NCI-H2227 (cell line): ENCODE measurements at regions not wholly inside any gene's neighbourhood (a gene's known extent, or its start where the extent isn't known, plus 50 kb on each side); places are given as distances from the start of the nearest gene placed in this dataset.

Source experiments
- DNase-seq: peaks from one replicate; lab custom pipeline; 2025; ENCODE audit not compliant: unreplicated experiment; lab: John Stamatoyannopoulos, UW

DNA sequence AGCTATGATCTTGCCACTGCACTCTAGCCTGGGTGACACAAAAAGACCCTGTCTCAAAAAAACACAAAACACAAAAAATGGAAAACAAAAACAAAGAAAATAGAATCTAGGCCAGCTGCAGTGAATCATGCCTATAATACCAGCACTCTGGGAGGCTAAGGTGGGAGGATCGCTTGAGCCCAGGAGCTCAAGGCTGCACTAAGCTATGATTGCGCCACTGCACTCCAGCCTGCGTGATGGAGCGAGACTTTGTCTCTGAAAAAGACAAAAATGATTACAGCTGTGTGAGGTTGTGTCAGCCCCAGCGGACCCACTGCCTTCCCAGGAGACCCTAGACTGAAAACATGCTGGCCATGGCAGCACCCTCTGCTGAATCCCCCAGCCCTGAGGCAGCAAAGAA is 80.2 kb upstream of the ZBTB40 start:
- DNase-seq: no peak

DNA sequence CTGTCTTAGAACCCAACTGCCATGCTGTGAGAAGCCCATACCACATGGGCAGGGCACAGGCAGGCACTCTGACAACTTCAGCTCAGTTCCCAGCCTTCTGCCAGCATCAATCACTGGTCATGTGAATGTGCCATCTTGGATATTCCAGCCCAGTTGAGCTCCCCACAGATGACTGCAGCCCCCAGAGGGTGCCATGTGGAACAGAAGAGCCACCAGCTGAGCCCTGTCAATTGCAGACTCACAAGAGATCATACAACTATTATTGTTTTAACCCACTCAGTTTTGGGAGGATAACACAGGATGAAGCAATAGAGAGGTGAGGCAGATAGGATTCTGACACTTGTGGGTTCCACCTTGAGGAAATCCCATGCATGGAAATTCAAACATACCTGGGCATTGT is 78.4 kb upstream of the ZBTB40 start:
- DNase-seq: no peak

DNA sequence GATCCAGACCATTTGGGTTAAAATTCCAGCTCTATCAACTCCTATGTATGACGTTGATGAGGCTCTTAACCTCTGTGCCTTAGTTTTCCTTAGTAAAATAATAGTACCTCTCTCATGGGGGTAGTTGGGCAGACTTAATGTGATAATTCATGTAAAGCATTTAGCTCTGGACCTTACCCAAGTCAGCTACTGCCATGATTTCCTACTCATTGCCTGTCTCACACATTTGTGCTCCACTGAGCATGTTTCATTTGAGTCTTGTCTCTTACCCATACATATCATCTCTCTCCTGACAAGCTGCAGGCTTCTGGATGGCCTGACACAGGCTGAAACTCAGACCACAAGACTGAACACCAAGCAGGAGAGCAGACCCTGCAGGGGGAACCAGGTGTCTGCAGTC is 77.7 kb upstream of the ZBTB40 start:
- no peak for DNase-seq

DNA sequence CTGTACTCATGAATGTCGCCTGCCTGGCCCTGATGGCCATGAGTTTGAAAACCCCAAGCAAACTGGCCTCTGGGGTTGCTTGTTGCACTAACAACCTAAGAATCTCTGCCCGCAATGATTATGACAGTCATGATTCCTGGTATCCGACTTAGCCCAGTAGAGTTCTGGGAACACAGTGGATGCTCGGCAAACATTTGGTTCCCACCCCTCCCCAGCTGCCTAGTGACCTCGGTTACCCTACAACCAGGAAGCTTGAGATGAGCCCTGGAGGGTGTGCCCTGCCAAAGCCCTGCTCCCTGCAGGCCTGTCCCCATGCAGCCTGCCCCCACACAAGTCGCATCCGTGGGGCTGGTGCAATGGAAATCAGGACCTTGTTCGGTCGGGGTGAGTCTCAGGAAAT is 76.0 kb upstream of the ZBTB40 start:
- no peak for DNase-seq

DNA sequence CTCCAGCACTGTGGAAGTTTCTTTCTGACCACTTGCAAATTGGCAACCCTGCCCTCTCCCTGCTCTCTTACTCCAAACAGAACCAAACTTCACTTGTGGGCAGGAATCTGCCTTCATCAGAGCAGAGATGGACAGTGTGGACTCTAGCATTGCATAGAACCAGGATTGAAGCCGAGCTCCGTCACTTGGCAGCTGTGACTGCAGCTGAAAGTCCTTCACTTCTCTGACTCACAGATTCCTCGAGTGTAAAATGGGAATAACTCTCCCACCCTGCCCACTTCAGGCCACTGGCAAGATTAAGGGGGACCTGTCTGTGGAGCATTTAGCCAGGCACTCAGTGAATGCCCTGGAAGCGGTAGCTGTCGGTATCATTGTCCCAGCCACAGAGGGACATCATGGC is 75.7 kb upstream of the ZBTB40 start:
- no peak for DNase-seq

DNA sequence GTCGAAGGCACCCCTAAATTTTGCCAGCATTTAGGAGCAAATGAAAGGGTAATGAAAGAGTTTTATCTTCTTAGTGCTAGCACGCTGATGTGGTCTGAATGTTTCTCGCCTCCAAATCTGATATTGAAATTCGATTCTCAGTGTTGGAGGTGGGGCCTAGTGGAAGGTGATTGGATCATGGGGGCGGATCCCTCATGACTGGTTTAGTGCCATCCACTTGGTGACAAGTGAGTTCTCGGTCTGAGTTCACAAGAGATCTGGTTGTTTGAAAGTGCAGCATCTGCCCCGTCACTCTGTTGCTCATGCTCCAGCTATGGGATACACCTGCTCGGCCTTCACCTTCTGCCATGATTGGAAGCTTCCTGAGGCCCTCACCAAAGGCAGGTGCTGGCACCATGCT is 75.1 kb upstream of the ZBTB40 start:
- DNase-seq: no peak

DNA sequence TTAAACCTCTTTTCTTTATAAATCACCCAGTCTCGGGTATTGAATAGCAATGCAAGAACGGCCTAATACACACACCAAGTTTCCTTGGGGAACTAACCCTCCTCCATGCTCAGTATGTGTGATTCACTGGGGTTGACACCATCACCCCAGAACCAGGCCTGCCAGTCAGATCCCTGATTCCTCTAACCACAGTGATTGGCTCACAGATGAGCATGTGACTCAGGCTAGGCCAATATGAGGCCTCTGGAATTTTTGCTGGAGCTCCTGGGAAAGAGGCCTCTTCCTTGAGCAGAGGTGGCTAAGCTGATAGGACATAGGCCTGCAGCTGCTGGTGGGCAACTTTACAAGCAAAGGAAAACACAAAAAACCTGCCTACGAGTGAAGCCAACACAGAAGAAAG is 74.7 kb upstream of the ZBTB40 start:
- DNase-seq: no peak

DNA sequence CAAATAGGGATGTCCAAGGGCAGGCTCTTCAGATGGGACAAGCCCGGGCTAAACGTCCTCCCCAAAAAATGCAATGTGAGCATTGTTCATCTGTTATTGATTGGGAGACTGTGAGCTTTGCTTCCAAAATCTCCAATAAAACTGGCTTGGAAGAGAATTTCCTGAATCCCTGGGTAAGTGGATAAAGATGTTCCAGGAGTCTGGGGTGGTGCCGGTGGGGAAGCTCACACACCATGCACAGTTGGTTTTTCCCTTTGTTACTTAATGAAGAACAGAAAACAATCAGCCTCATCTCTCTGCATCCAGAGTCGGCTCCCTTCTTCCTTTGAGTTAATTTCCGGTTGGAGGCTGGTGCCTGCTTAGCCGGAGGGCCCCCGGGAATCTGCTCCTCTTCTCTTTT is 72.1 kb upstream of the ZBTB40 start:
- DNase-seq: no peak

DNA sequence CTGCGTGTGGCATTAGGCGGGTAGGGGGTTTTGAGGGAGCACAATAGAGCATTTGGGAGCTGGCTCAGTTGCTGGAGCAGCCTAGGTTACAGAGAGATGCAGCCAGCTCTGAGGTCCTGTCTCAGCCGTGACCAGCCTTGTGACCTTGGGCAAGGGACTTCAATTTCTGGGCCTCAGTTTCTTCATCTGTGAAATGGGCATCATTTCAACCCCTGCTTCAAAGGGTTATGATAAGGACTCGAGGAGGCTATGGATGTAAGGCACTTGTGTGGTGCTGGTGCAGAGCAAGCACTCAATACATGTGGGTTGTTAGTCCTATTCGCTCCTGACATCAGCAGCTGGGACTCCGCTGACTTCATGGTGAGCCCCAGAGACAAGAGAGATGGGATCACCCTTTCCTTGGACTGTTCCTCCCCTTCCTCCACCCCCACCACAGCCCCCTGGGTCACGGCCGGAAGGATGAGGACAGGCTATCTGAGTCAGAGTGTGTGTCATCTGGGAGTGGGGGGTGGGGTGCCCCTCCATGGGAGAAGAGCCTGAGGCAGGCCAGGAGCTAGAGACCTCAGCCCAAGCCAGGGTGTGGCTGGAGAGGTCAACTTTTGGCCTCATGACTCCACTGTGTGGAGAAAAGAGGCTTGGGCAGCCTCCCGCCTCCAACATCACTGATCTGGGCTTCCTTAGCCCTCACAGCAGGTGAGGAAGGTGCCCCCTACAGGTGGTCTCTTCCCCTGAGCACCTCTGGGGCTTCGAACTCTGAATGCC is 71.4 kb upstream of the ZBTB40 start:
- no peak for DNase-seq

DNA sequence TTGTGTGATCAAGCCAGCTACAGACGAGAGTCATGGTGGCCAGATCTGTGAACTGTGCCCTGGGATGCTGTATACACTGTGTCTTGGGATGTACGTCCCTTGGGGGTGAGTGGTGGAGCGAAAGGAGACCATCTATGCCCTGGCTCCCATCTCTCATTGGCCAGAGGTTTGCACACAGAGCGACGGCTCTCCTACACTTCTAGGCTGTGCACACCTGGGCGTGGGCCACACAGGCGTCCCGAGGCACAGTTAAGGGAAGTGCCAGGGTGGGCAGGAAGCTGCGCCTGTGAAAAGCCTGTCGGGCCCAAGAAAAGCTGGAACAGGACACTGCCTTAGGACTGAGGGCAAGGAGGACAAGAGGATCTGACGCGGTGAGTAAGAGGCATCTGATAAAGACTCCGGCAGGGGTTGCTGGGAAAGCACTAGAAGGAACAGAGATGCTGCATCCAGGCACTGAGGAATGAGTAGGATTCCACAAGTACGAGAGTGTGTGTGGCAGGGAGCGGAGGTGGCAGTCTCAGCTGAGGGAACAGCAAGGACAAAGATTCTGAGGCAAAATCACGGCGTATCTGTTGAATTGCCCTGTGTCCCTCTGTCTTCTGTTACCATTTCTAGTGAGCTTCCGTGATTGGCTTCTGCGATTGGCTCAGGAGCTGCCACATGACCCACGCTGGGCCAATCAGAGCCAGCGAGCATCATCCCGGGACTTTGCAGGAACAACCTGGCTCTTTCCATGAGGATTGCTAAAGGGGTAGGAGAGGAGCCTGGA is 67.9 kb upstream of the ZBTB40 start:
- no peak for DNase-seq

DNA sequence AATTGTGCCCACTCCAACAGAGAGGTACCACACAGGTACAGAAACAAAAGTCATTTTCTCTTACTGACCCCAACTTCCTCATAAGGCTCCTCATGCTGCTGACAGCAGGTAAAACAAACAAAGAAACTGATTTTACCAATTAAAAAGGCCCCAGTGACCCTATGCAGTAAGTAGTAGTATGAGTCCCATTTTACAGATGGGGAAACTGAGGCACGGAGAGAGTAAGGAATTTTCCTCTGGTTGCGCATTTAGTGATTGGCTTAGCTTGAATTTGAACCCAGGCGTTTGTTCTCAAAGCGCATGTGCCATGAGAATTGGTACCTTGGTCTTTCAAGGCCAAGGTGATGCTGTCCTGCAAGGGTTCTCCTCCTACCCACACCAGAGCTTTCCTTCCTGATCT is 66.1 kb upstream of the ZBTB40 start:
- no peak for DNase-seq

DNA sequence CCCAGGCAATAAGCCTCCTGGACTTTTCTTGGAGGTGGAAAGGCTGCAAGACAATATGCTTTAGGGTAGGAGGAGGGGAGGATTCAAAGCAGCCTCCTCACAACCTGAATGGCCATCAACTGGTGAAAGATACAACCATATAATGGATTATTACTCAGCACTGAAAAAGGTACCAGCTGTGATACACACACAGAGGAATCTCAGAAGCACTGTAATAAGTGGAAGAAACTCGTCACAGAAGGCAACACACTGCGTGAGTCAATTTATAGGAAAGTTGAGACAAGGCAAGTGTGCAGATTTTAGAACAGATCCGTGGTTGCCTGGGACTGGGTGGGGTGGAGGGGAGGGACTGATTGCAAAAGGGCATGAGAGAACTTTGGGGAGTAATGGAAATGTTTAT is 64.9 kb upstream of the ZBTB40 start:
- no peak for DNase-seq

DNA sequence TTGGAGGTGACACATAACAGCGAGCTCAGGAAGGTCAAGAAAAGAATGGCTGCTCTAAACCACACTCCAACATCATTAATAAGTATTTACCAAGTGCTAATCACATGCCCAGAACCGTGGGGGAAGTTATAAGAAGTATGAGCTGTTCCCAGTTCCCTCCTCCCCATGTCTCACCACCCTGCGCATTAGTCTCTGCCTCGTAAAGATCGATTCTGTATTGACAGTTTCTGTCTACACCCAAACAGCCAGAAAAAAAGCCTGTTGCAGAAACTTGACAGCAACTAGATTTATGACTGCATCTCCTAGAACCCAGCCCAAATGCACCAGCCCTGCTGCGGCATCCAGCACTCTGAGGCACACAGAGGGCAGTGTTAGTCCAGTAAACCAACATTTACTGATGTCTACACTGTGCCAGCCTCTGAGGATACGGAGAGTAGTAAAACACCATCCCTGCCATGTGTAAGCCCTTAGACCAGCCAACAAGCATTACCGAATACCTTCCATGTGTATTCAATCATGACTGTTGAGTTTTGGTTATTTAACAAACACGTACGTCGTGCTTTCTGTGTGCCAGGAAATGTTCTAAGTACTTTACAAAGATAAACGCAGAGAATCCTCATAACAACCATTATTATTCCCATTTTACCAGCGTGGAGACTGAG is 63.6 kb upstream of the ZBTB40 start:
- no peak for DNase-seq

DNA sequence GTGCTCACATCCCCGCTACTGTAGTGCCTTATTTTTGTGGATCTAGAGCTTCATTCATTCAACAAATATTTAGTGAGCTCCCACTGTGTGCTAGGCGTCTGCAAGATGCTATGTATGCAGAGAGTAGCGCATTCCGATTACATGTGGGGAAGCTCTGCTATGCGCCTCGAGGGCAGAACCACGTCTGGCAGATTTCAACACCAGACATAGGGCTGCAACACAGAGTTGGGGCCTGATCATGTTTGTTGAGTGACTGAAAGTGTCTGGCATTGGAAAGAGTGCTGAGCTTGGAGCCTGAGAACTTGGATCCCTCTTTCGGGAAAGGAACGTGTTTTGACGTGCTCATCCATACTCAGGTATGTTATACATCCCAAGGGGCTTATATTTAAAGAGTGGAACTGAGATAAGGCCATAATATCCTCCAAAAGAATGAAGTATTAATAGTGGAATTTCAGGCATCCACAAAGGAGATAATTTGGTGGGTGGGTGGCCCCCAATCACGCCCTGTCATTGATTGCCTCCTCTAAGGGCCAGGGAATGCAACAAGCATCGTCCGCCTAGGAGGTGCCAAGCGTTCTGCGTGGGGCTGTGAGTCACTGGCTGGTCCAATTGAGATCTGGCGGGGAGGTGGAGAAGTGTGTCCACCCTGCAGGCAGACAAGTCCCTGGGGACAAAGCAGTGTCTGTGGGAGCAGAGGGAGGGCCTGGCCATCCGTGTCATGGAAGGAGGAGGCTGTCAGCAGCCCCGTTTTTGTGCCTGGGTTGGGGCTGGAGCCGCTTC is 62.8 kb upstream of the ZBTB40 start:
- DNase-seq: no peak

DNA sequence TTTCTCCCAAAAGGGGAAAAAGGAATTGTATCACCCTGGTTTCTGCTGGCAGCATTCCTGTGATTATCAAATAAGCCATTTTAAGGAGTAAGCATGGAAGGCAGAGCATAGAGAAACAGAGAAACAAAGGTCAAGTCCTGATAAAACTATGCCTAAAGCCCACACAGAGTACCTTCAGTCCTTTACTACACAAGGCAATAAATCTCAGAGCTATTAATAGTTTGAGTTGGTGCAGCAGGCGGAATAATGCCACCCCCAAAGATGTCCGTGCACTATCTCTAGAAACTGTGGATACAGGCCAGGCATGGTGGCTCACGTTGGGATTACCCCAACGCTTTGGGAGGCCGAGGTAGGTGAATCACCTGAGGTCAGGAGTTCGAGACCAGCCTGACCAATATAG is 58.1 kb upstream of the ZBTB40 start:
- no peak for DNase-seq

DNA sequence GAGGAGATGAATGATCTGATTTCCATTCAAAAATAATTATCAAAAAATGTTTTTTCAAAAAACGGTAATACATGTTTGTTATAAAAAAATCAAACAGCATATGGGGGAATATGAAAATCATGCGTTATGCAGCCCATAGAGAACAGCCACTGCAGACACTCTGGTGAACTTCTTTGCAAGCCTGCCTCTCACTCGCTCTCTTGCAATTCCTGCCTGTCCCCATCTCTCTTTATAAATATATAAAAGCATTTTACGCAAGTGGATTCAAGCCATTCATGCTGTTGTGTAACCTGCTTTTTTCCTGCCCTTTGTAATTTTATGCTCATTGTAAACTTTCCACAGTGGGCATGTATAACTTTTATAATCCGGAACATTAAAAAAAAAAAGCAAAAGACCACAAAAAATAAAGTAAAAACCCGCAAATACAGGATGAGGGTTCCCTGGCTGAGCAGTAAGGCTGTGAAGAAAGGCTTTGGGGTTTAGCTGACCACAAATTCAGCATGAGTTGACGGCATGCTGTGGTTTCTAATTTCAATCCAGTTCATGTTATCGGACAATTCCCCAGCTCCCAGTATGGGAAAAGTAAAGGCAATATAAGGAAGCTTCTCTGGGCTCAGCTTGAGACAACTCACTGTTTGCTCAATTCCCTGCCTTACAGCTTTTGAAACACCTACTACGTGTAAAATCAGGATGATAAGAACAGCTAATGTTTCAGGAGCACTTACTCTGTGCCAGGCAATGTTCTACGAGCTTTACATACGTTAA is 52.8 kb upstream of the ZBTB40 start:
- no peak for DNase-seq

DNA sequence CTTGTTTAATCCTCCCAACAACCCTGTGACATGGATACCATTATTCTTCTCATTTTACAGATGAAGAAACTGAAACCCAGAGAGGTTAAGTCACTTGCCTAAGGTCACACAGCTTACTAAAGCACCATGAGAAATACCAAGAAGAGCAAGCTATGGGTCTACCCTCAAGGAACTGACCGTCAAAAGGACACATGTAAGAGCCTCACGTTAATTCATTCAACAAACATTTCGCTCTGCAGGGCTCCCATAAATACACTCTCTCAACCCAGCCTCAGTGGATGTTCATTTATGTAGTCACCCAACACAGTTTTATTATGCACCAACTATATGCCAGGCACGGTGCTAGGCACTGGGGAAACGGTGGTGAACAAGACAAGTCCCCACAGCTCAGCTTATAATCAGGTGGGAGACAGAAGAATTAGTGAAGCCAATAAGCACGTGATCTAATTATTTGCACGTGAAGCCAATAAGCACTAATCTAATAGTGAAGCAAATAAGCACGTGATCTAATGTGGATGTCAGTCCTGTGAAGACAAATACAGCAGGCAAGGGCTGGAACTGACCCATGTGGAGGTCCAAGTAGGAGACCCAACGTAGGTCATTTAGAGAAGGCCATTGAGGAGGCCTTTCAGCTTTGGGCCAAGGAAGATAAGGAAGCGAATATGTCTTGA is 52.1 kb upstream of the ZBTB40 start:
- no peak for DNase-seq
